GM20431 (cell line): ENCODE measurements at regions not wholly inside any gene's neighbourhood (a gene's known extent, or its start where the extent isn't known, plus 50 kb on each side); places are given as distances from the start of the nearest gene placed in this dataset.

ENCODE experiments used
- in situ Hi-C: fragments of 300-500 bp; cut with MseI, MboI; formaldehyde crosslinking; loops from one replicate; pipeline ENCODE4 v1.15.0; 2020; ENCODE audit warnings: low sequenced_read_pairs; ENCODE audit not compliant: unreplicated experiment

GRCh38 chr17:15177343-15177742 is 87.8 kb downstream of the PMP22 start:
- in situ Hi-C loops = no loop called here

- in situ Hi-C loops = no loop called here
Observed at GRCh38 chr17:15175356-15175755, 89.8 kb downstream of the PMP22 start.

GRCh38 chr17:15171167-15172047 is 93.7 kb downstream of the PMP22 start:
- in situ Hi-C loops = no loop called here

GRCh38 chr17:15169676-15170075 is 95.5 kb downstream of the PMP22 start:
- in situ Hi-C loops = no loop called here

GRCh38 chr17:15168379-15168778 is 96.7 kb downstream of the PMP22 start:
- in situ Hi-C loops = no loop called here

- in situ Hi-C loops = no loop called here
Observed at GRCh38 chr17:15161395-15161794, 103.7 kb downstream of the PMP22 start.

- in situ Hi-C loops = no loop called here
Observed at GRCh38 chr17:15157051-15157450, 108.1 kb downstream of the PMP22 start.

- in situ Hi-C loops = no loop called here
Observed at GRCh38 chr17:15154618-15155017, 110.5 kb downstream of the PMP22 start.

GRCh38 chr17:15145621-15146020 is 119.5 kb downstream of the PMP22 start:
- in situ Hi-C loops = no loop called here

GRCh38 chr17:15143524-15143923 is 121.6 kb downstream of the PMP22 start:
- in situ Hi-C loops = no loop called here

GRCh38 chr17:15134363-15134762 is 130.8 kb downstream of the PMP22 start:
- in situ Hi-C loops = no loop called here

GRCh38 chr17:15133826-15134225 is 131.3 kb downstream of the PMP22 start:
- in situ Hi-C loops = no loop called here

GRCh38 chr17:15133143-15133542 is 132.0 kb downstream of the PMP22 start:
- in situ Hi-C loops = no loop called here

GRCh38 chr17:15130426-15130825 is 134.7 kb downstream of the PMP22 start:
- in situ Hi-C loops = no loop called here

- in situ Hi-C loops = no loop called here
Observed at GRCh38 chr17:15129986-15130385, 135.1 kb downstream of the PMP22 start.

GRCh38 chr17:15124746-15125145 is 140.4 kb downstream of the PMP22 start:
- in situ Hi-C loops = no loop called here

GRCh38 chr17:15124264-15124595 is 140.9 kb downstream of the PMP22 start:
- in situ Hi-C loops = no loop called here

GRCh38 chr17:15123593-15124263 is 141.4 kb downstream of the PMP22 start:
- in situ Hi-C loops = no loop called here

GRCh38 chr17:15122857-15123256 is 142.3 kb downstream of the PMP22 start:
- in situ Hi-C loops = no loop called here

GRCh38 chr17:15121426-15121825 is 143.7 kb downstream of the PMP22 start:
- in situ Hi-C loops = no loop called here

- in situ Hi-C loops = no loop called here
Observed at GRCh38 chr17:15119968-15120367, 145.2 kb downstream of the PMP22 start.

GRCh38 chr17:15117239-15117638 is 147.9 kb downstream of the PMP22 start:
- in situ Hi-C loops = no loop called here
